Vagina (tissue), 2 donors: ENCODE measurements at regions not wholly inside any gene's neighbourhood (a gene's known extent, or its start where the extent isn't known, plus 50 kb on each side); places are given as distances from the start of the nearest gene placed in this dataset.
"Not testable (repeated sequence)": the region's sequence is repeated elsewhere in the genome, so short reads cannot be mapped to it uniquely, and the experiment has no call there.

Source experiments
- POLR2A ChIP-seq, 2 donors: fragments of 450-650 bp; IDR thresholded peaks; one replicate each; pipeline ENCODE4 v1.6.1; 2017; ENCODE audit warnings: antibody characterized with exemption in 2 of 2, mild to moderate bottlenecking in 2 of 2, moderate library complexity in 2 of 2
- TF ChIP-seq, protein P1 (sequence below), 3 experiments: fragments of 450-650 bp in 2 of 3; fragments of 200-600 bp in 1 of 3; sonication (generic) in 1 of 3; IDR thresholded peaks; one replicate each; pipeline ENCODE4 v1.5.1; 2017 to 2019; ENCODE audit warnings: antibody characterized with exemption in 3 of 3, mild to moderate bottlenecking in 2 of 3, moderate library complexity in 2 of 3

DNA sequence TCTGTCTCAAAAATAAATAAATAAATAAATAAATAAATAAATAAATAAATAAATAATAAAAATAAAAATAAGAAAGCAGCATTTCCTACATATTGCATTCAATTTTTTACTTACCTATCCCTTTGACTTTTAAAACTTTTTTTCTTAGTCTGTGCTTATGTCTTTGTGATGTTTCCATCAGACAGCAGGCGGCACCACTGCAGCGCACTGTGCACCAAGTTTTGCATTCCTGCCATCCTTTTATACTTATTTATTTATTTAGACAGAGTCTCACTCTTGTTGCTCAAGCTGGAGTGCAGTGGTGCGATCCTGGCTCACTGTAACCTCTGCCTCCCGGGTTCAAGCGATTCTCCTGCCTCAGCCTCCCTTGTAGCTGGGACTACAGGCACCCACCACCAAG is 132.6 kb downstream of the SPATA31A6 start:
- TF ChIP-seq, protein P1, sequence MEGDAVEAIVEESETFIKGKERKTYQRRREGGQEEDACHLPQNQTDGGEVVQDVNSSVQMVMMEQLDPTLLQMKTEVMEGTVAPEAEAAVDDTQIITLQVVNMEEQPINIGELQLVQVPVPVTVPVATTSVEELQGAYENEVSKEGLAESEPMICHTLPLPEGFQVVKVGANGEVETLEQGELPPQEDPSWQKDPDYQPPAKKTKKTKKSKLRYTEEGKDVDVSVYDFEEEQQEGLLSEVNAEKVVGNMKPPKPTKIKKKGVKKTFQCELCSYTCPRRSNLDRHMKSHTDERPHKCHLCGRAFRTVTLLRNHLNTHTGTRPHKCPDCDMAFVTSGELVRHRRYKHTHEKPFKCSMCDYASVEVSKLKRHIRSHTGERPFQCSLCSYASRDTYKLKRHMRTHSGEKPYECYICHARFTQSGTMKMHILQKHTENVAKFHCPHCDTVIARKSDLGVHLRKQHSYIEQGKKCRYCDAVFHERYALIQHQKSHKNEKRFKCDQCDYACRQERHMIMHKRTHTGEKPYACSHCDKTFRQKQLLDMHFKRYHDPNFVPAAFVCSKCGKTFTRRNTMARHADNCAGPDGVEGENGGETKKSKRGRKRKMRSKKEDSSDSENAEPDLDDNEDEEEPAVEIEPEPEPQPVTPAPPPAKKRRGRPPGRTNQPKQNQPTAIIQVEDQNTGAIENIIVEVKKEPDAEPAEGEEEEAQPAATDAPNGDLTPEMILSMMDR (IDR thresholded peaks at IDR 0.05): not testable (repeated sequence)
- not testable (repeated sequence) for TF ChIP-seq POLR2A (IDR thresholded peaks at IDR 0.05)
